HG03066 (cell line): ENCODE measurements at regions not wholly inside any gene's neighbourhood (a gene's known extent, or its start where the extent isn't known, plus 50 kb on each side); places are given as distances from the start of the nearest gene placed in this dataset.

Experiments
- ATAC-seq: cut with Tn5 transposase; IDR thresholded peaks from one replicate; pipeline ENCODE4 v1.9.1; 2021; ENCODE audit warnings: low read depth; ENCODE audit not compliant: unreplicated experiment

GRCh38 chr14:28488684-28489083, 277.9 kb upstream of the FOXG1 start:
- ATAC-seq: no peak

- no peak for ATAC-seq
These were observed 273.1 kb upstream of the FOXG1 start for GRCh38 chr14:28493516-28493915.

DNA sequence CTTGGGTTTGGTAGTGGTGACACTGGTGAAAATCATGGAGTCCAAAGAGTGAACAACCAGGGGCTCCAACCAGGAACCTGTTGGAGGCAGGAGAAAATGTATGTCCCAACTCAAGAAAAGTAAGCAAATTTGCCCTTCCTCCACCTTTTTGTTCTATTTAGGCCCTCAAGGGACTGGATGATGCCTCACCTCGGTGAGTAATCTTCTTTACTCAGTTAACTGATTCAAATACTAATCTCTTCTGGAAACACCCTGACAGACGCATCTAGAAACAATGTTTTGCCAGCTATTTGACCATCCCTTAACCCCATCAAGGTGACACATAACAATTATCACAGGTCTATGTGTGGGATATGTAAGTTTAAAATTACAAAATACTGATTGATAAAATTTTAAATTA, 272.4 kb upstream of the FOXG1 start:
- ATAC-seq: no peak

- no peak for ATAC-seq
These were observed 270.2 kb upstream of the FOXG1 start for GRCh38 chr14:28496364-28496763.

GRCh38 chr14:28502517-28502916, 264.1 kb upstream of the FOXG1 start:
- ATAC-seq: no peak

DNA sequence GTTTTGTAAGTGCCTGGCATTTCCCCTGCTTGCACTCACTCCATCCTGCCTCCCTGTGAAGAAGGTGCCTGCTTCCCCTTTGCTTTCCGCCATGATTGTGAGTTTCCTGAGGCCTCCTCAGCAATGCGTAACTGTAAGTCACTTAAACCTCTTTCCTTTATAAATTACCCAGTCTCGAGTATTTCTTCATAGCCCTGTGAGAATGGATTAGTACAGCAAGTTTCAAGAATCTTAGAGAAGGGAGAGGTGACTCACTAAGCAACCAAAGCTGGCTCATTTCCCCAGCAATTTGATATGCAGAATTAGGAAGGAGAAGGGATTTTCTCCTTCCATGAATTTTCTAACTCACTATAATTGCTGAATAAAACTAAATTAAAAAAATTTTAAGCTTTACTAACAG, 251.0 kb upstream of the FOXG1 start:
- ATAC-seq: no peak

DNA sequence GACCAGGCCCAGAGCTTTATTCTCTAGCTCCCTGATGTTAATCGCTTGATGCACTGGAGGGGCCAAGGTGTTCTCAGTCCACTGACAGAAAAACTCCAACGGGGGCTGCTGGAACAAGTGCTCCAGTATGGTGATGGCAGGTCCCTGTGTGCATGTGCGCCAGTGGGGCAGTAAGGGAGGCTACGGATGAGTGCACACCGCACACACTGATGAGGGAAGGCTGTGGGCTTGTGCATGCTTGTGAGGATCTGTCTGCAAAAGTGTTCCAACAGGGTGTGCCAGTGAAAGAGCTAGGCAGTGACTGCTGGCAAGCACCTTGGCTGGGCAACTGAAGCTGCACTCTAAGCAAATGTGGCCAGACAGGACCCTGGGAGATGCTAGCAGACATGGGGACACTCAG, 229.7 kb upstream of the FOXG1 start:
- no peak for ATAC-seq

DNA sequence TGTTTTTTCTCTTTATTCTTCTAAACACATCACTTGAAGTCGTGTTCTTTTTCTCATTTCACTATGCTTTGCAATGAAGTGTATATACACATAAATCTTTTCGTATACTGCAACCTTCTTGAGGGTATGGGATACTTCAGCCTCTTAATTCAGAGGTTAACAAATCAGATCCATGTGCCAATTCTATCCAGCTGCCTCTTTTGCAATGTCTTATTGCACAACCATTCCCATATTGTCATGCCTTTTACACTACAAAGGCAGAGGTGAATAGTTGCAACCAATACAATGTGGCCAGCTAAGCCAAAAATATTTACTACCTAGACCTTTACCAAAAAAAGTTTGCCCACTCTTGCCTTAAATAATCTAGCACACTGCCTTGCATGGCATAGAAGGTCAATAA, 224.5 kb upstream of the FOXG1 start:
- no peak for ATAC-seq

DNA sequence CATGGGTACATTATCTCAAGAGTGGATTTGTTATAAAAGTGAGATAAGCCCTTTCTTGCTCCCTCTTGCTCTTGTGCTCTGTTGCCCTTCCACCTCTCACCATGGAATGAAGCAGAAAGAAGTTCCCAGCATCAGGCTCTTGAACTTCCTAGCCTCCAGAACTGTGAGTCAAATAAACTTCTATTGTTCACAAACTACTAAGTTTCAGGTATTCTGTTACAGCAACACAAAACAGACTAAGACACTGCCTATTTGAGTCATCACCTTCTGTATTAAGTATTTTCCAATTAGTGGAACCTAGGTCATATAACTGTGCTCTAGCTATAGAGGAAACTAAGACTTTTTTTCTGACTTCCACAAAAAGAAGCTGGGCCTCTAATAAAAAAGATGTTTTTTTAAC, 201.2 kb upstream of the FOXG1 start:
- no peak for ATAC-seq

- no peak for ATAC-seq
These were observed 196.2 kb upstream of the FOXG1 start for GRCh38 chr14:28570391-28570790.

DNA sequence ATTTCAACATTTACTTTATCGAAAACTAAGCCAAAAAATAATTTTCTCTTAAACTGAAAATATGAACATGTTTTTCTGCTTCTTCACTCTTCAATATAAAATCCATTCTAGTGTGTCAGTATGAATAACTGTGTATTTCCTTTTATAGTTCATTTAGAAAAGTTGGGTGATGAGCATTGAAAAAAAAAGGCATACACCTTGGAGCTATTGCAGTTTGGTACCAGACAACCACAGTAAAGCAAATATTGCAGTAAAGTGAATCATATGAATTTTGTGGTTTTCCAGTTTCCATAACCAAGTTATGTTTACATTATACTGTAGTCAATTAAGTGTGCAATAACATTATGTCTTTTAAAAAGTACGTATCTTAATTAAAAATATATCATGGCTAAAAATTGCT, 195.0 kb upstream of the FOXG1 start:
- no peak for ATAC-seq

DNA sequence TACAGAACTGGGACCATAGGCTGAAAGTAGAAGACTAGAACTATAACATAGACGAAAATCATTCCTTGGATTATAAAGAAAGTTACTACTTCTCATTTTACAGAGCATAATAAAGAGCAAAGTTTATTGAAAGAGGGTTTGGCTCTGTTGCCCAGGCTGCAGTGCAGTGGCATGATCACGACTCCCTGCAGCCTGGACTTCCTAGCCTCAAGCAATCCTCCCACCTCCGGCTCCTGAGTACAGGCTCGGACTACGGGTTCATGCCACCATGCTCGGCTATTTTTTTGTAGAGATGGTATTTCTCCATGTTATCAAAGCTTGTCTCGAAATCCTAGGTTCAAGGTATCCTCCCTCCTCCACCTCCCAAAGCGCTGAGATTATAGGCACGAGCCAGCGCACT, 190.1 kb upstream of the FOXG1 start:
- no peak for ATAC-seq

DNA sequence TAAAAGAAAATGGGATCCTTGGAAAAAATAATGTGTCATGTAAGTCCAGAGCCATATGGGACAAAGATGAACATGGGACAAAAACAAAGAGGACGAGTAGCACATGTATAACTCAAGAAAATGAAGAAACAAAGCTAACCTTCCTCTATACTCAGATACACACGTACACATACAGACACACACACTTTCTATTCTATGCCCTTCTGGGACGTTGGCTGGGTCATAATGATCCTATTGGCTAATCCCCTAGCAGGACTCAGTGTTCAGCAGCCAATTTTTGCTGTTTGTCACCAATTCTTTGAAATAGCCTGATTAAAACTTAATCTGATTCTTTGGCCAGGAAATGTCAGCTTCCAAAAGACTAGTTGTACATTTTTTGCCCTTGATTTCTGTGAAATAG, 189.4 kb upstream of the FOXG1 start:
- ATAC-seq: no peak

DNA sequence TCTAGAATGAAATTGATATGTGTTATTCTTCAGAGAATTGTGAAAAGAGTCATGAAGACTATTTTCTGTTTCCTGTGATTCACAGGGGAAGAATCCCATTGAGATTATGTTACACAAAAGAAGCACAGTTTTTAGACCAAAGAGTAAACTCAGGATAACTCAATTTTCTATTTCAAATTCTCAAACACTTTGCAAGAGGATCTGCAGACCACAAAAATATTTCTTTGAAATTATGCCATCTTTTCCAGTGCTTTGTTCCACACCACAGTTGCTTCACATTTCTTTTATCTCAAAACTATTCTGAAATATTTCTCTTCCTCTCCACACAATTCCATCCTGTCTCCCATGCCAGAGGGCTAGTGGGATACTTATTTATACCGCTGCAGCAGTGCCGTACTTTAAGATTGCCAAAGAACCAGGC, 188.9 kb upstream of the FOXG1 start:
- no peak for ATAC-seq

DNA sequence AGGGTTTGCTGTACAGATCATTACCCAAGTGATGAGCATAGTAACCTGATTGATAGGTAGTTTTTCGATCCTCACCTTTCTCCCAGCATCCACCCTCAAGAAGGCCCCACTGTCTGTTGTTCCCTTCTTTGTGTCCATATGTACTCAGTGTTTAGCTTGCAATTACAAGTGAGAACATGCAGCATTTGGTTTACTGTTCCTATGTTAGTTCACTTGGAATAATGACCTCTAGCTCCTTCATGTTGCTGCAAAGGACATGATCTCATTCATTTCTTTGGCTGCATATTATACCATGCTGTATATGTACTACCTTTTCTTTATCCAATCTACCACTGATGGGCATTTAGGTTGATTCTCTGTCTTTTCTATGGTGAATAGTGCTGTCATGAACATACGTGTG, 181.6 kb upstream of the FOXG1 start:
- ATAC-seq: no peak

DNA sequence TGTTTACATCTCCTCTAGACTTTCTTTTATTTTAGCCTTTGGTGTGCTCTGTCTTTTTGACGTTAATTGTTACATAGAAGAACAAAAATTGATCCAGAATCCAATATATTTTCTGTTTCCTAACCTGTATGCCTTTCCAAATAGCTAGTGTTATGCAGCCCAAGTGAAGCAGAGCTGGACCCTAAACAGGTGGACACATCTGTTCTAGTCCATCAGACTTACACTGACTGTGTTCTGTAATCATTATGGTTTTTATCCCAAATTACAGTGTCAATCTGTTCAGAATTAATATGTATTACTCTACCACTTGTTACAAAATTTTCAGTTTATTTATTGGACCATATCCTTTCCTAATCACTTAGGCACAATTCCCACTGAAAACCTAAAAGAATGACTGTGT, 176.8 kb upstream of the FOXG1 start:
- ATAC-seq: no peak

DNA sequence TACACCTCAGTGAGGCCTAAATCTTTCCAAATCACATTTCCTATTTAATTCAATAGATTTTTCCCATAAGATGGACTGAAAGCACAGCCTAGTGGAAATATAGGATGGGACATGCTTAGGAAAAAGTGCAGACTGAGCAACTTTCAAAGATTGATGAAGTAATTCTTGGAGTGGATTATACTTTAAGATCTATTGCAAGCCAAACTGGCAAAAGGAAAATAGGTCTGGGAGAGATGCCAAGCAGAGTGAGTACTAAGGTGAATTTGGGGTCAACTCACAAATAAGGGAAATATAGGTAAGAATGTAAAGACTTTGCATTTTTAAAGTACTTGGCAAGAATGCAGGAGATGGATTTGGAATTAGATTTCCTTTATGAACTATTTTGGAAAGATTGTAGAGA, 170.2 kb upstream of the FOXG1 start:
- ATAC-seq: no peak

DNA sequence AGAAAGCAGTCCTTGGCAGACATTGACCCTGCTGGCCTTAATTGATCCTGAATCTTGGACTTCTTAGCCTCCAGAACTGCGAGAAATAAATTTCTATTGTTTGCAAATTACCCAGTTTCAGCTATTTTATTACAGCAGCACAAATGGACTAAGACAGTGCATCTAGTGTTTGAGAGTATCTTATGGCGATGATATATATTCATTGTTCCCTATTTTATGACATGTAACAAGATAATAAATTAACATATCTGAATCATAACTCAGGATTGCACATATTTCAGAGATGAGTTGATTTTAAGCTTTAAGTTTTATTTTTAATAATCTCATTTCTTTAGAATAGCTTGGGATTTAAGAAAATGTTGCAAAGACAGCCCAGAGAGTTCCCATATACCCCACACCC, 167.4 kb upstream of the FOXG1 start:
- no peak for ATAC-seq

GRCh38 chr14:28599605-28600004, 167.0 kb upstream of the FOXG1 start:
- no peak for ATAC-seq

DNA sequence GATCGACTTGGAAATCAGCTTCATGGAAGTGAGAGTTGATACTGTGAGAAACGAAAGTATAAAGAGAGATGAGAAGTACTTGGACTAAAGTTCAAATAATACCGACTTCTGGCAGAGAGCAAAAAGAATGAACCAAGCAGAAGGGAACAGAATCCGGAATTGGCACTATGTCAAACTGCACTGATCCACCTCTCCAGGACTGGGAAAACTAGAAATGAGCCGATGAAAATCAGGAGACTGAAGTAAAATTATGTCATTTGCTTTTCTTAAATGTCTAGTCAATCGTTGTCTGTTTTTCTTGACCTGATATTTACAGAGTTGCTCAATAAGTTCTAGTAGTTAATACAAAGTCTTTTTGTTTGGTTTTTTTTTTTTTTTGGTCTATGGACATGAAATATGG, 163.0 kb upstream of the FOXG1 start:
- no peak for ATAC-seq

DNA sequence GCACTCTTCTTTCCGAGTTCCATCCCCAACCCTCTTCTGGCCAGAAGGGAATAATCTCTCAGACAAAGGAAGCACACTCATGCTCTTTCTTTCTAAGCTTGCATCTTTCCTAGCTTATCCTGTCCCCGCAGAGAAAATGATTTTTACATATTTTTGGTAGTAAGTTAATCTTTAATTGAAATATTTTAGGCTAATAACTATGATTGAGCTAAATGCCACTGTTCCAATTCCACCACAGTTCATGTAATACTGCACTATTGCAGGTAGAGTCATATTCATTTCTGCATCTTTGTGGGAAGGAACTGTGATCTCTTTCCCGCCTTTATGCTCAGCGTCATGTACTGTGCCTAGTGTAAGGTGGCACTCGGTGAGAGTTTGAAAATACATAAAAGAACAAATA, 158.9 kb upstream of the FOXG1 start:
- no peak for ATAC-seq

- no peak for ATAC-seq
These were observed 158.1 kb upstream of the FOXG1 start for GRCh38 chr14:28608443-28608842.
